Left renal pelvis (tissue), 4 donors: ENCODE measurements at regions not wholly inside any gene's neighbourhood (a gene's known extent, or its start where the extent isn't known, plus 50 kb on each side); places are given as distances from the start of the nearest gene placed in this dataset.
A peak's percentile ranks its signal among the peaks of the same experiment; 100 is the strongest.

Experiments used
- DNase-seq, 4 donors: peaks; one replicate each; pipeline ENCODE4 v3.0.0-alpha.2; 2013; ENCODE audit warnings: low read depth in 4 of 4, low spot score in 3 of 4

- no peak for DNase-seq
Measured at GRCh38 chr1:194171596-194171995, 985.2 kb upstream of the B3GALT2 start.

GRCh38 chr1:194167956-194168640, 981.7 kb upstream of the B3GALT2 start:
- no peak for DNase-seq

- DNase-seq = peak in 1 of 4 donors; percentile 8
Measured at GRCh38 chr1:194164755-194165154, 978.3 kb upstream of the B3GALT2 start.

GRCh38 chr1:194161591-194161990, 975.2 kb upstream of the B3GALT2 start:
- no peak for DNase-seq

GRCh38 chr1:194159941-194160340, 973.5 kb upstream of the B3GALT2 start:
- no peak for DNase-seq

- DNase-seq = no peak
Measured at GRCh38 chr1:194155962-194156361, 969.5 kb upstream of the B3GALT2 start.

- DNase-seq = no peak
Measured at GRCh38 chr1:194151056-194151455, 964.6 kb upstream of the B3GALT2 start.

- DNase-seq = no peak
Measured at GRCh38 chr1:194150242-194150641, 963.8 kb upstream of the B3GALT2 start.

GRCh38 chr1:194133152-194133551, 946.7 kb upstream of the B3GALT2 start:
- no peak for DNase-seq

GRCh38 chr1:194118086-194118485, 931.7 kb upstream of the B3GALT2 start:
- no peak for DNase-seq

GRCh38 chr1:194117582-194117981, 931.2 kb upstream of the B3GALT2 start:
- DNase-seq = no peak

- no peak for DNase-seq
Measured at GRCh38 chr1:194114288-194114687, 927.9 kb upstream of the B3GALT2 start.

- no peak for DNase-seq
Measured at GRCh38 chr1:194105381-194105780, 919.0 kb upstream of the B3GALT2 start.

- no peak for DNase-seq
Measured at GRCh38 chr1:194104247-194104844, 917.9 kb upstream of the B3GALT2 start.

GRCh38 chr1:194103516-194104246, 917.3 kb upstream of the B3GALT2 start:
- DNase-seq = no peak

GRCh38 chr1:194103101-194103500, 916.7 kb upstream of the B3GALT2 start:
- no peak for DNase-seq

GRCh38 chr1:194102607-194103006, 916.2 kb upstream of the B3GALT2 start:
- DNase-seq = no peak

GRCh38 chr1:194084755-194085154, 898.3 kb upstream of the B3GALT2 start:
- DNase-seq = no peak

- DNase-seq = no peak
Measured at GRCh38 chr1:194081444-194081843, 895.0 kb upstream of the B3GALT2 start.

GRCh38 chr1:194080826-194081225, 894.4 kb upstream of the B3GALT2 start:
- DNase-seq = no peak

- DNase-seq = no peak
Measured at GRCh38 chr1:194078765-194079164, 892.4 kb upstream of the B3GALT2 start.

- DNase-seq = no peak
Measured at GRCh38 chr1:194076646-194077045, 890.2 kb upstream of the B3GALT2 start.
